ENCODE measurements at regions not wholly inside any gene's neighbourhood (a gene's known extent, or its start where the extent isn't known, plus 50 kb on each side); places are given as distances from the start of the nearest gene placed in this dataset.

DNA sequence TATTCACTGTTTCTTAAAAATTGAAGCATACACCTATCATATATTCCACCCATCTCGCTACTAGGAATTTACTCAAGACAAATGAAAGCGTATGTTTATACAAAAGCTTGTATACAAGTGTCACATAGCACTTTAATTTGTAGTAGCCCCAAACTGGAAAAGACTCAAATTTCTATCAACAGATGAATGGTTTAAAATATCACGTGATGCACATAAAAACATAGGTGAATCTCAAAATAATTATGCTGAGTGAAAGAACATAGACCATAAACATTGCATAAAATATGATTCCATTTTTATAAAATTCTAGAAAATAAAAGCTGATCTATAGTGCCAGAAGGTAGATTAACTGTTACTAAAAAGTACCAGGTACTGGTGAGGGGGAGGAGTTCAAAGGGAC, 392.9 kb upstream of the LRATD1 start:
- no peak for DNase-seq

DNA sequence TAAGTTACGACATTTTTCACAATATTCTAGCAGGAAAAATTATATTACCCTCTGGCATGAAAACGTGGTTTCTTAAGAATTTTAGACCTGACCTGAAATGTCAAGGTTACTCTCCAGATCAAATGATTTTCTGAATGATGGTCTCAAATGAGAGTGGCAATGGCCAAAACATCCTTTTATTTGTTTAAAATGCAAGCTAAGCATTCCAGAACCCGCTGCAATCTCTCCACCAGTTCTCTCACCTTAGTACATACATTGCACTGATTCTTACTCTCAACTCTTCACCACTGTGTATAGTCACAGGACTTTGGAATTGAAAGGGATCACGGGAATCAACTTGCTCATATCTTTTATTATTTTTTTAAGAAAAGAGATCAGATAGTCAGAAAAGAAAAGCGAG, 391.6 kb upstream of the LRATD1 start:
- no peak for DNase-seq

DNA sequence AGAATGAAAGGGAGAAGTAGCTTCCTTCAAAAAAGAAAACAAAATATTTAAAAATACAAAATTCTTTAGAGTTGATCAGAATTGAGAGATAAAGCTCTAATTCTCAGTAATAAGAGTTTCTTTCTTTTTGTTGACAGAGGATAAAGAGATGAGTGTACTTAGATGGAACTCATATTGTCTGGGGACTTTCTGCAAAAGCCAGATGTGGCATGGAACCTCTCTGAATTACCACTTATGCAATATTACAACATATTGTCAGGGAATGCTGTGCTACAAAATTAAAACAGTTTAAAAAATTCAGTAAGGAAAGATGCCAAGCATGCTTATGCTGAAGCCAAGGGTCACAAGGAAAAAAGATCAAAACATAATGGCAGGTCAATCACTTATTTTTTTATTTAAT, 386.6 kb upstream of the LRATD1 start:
- no peak for DNase-seq

DNA sequence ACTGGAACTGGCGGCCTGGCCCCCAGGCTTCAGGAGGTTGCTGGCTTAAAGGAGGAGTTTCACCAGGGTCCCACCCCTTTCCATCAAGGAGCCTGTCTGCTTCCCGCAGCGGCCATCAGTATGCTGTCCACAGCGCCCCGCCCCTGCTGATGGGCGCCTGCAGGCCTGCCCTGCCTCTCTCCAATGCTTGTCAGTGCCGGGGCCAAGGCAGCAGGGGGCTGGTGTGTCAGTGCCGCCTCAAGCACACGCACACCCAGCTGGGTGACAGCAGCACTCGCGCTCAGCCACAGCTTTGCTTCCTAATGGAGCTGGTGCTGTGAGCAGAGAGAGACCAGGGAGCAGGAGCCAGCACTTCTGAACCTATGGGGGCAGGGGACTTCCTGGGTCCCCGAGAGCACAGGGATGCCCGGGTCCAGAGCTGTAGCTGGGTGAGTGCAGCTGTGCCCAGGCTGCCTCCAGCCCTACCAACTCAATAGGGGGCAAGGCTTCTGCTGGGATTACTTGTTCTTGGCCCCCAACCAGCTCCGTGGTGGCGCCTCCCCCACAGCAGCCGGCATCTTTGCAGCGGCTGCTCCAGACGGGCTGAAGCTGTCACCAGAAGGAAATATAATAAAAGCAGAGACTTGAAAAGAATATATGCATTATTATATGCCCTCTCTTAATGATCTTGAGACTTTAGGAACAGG, 377.2 kb upstream of the LRATD1 start:
- no peak for DNase-seq

DNA sequence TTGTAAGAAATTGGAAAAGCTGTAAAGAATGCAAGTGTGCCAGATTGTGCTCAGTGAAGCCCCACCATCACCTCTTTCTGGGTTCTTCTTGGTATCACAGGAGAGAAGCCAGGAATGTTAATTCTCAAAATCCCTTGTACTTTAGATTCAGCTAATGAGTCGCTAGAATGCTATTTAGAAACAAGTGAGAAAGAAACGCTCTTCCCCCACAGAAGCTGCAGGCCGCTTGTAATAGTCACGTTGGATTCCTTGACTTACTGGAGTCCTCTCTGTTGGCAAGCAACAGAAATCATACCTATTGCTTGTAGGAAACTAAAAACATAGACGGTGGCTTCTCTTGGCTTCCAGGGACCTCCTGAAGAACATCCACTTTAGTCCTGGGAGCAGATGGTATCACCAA, 375.6 kb upstream of the LRATD1 start:
- DNase-seq = no peak

DNA sequence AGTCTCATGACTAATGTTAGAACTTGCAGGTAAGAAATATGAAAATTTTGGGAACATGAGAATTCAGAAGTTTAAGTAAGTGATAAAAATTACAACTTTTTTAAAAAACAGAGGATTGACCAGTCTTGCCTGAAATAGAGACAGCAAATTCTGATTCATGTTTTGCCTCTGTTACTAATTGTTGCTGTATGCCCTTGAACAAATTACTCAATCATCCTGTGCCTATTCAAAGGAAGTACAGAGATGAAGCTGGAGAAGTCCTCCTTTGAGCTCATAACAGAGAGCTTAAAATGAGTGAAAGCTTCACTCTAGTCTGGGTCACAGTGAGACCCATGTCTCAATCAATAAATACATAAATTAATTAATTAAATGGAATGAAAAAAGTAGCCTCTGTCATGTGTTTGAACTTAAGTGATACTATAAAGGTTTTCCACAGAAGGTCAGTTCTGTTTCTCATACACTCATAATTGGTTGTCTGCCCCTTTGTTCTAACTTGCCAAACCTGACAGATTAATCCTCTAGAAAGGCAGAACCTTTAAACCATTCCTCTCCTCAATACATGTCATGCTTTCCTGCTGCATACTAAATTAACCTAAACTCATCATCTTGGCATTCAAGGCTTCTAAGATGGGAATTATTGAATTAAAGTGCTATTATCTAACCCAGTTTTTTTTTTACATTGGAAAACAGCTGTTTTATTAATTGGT, 374.6 kb upstream of the LRATD1 start:
- DNase-seq = no peak

DNA sequence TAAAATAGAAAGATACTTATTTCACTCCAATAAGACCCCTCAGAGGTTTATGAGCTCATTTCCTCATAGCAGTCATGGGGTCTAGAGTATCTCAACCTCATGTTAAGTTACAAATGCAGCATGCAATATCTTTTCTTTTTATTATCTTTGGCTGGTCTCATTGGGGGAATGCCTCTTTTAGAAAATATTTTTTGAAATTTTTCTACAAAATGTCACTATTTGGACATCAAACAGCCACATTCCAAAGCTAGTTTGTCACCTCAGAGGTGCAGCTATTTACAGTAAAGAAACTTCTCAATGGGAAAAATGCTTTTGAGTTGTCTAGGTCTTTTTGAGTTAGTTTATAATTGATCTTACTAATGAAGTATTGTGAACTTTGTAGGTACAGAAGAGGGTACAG, 370.7 kb upstream of the LRATD1 start:
- no peak for DNase-seq

DNA sequence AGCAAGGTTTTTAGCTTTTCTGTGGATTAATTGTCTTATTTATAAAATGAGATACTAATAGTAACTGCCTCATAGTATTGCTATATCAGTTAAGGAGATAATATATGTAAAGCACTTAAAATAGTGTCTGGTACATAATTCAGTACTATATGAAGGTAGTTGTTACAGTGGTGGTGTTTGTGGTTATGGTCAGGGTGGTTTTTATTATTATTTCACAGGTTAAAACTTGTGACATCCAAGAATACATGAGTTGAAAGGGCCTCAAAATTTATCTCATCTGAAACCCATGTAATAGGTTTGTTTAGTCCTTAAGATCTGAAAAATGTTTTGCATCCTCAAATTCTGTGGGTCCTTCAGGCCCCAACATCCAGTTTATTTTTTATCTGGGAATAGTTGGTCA, 369.5 kb upstream of the LRATD1 start:
- no peak for DNase-seq

DNA sequence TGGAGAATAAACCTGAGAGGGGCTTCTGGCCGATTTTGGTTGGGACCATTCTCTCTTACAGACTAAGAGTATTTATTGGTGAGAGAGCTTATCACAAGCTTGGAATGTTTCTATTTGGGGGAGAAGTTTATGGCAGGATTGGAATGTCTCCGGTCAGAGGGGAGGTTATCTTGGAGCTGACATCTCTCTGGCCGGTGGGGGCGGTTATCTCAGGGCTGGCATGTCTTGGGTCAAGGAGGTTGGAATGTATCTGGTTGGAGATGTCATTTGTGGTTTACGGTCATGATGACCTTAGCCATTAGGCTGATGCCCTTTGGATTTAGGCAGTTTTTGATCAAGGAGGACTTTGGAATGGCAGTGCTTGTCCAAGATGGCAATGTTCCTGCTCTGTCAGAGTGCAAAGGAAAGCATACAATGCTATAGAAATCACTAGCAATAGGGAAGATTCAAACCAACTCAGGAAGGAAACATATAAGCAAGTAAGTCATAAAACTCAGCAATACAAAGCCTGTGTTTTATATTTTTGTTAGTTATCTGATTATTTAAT, 362.4 kb upstream of the LRATD1 start:
- no peak for DNase-seq

DNA sequence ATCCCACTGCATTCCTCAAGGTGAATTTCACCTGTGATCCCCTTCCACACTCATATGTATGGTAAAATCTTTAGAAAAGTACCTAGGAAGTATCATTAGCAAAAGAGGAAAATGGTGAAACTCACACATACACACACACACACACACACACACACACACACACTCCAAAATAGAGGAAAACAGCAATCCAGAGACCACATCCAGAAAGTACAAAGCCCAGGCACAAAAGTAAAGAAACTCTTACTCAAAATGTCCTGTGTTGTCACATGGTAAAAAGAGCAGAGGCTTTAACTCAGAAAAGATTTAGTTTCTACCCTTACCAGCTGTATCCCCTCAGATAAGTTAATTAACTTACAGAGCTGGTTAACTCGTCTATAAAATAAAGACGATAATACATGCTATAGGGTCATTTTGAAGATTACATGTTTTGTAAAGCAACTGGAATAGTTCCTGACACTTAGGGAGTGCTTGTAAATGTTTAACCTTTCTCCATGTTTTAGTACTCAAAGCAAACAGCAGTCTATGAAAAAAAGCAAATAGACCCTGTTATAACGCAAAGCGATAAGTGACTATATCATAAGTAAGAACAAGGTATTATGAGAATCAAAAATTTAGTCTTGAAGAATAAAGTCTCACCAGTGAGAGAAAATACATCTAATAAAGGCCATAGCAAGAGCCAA, 360.0 kb upstream of the LRATD1 start:
- no peak for DNase-seq

DNA sequence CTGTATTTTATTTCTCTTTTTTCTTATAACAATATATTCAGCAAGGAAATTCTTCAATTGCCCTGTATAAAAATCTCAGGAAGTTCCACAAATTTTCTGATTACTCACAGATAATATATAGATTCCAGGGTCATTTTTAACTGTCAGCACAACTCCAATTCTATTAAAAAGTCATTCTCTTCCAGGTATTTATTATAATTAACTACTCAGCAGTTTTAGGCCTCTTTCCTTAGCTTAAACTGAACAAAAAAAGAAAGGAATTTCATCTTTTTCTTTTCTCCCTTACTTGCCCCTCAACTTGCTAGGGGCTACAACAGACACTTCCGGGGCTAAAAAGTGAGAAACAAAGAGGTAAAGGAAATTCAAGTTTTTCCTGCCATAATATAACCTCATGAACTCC, 358.9 kb upstream of the LRATD1 start:
- no peak for DNase-seq

DNA sequence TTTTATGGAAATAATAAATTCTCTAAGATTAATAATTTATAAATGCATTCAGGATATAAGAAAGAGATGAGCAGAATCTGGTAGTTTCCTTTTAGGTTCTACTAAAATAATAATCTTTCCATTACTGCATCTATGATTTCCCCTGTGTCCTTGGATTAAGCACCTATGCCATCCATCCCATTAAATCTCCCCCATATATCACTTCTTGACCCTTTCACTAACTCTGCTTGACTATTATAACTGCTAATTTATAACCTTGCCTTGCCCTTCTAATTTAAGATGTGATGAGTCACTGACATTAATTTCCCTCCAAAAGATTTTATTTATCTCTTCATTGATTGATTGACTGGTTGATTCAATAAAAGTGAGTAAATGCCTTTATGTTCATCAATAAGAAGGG, 348.3 kb upstream of the LRATD1 start:
- no peak for DNase-seq

DNA sequence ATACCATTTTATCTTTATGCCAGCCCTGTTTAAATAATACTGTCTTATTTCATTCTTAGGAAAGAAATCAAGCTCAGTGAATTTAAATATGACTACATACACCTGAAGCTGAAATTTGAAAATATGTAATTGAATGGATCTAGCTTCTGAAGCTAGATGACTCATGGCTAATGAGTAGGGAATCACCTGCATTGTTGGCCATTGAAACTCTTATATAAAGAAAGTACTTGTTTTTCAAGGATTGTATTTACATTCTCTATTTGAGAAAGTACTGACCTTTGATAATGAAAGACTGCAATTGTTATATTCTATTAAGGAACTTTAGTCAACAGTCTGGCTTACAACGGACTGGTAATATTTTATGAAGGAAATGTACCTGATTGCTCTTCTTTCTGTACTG, 346.7 kb upstream of the LRATD1 start:
- DNase-seq = no peak

DNA sequence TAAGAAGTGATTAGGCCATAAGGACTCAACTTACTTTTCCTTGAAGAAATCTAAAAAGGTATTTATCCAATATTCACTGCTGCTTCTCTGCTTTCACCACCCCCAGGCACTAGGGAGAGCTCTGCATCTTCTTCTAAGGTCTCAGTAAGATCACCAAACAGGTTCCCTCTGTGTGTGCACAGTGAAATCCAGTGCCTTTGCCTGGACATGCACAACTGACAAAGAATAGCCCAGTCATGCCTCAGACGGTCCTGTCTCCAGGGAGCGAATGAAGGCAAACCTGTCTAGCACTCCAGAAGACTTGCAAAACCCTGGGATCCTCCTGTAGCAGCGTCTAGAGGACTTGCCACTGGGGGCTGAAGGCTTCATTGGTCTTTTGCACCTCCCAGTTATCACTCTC, 344.5 kb upstream of the LRATD1 start:
- no peak for DNase-seq

DNA sequence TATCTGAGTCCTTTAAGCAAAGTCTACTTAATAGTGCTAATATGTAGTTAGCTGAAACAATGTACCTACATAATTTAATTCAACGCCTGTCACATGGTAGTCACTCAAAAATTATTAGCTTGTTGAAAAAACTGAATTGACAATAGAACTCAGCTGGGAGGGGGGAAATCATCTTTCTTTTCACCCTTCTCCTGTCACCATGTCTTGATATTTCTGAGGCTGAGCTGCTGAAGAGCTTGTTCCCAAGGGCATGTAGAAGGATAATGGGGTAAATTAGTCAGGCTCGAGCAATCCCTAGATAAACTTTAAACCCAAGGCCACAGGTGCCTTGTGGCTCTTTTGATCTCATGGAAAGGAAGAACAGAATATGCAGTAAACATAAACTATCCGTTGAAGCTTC, 339.6 kb upstream of the LRATD1 start:
- no peak for DNase-seq

DNA sequence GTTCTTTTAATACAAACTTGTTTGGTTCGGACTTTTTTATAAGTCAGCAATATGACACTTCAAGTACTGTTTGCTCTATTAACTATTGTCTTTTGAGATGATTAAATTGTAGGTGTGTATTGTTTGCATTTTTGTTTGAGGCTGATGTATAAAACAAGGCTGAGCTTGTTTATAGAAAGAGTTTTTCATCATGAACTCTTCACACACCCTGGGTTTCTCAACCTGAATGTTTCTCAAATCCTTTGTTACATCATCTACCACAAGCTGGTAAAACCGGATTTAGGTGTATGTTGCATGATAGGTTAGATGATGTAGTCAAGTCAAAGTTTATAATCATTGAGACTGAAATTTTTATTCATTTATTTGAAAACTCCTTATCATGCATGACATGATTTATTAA, 335.2 kb upstream of the LRATD1 start:
- DNase-seq = no peak

DNA sequence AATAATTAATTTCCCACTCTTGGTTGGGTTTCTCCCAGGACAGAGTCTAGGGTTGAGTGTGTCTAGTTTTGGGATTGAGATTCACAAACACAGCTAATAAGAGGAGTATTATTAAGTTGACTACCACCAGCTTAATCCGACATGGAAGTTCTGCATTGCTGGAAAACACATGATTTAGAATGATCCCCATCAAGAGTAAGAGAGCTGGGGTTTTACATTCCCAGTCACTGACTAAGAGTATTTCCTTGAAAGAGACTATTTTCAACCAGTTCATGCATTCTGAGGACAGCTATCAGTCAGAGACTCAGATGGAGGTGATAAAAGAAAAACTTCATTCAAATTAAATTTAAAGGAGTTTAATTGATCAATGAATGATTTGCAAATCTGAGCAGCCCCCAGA, 334.6 kb upstream of the LRATD1 start:
- no peak for DNase-seq

DNA sequence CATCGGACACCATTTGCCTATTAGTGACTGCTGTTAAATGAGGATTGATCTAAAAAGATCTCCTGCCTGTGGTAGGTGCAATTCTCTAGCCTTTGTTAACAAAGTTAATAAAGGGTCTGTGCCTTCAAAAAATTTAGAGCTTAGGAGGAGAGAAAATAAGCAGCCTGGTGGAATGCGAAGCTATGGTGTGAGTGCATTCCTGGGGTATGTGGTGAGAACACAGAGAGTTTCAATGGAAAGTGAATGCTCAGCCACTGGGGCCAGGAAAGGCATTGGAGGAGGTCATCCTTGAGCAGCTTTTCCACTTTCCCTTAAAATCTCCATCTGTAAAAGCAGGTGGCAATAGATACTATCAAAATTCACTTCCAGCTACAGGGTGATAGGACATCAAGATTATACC, 331.2 kb upstream of the LRATD1 start:
- DNase-seq = no peak

DNA sequence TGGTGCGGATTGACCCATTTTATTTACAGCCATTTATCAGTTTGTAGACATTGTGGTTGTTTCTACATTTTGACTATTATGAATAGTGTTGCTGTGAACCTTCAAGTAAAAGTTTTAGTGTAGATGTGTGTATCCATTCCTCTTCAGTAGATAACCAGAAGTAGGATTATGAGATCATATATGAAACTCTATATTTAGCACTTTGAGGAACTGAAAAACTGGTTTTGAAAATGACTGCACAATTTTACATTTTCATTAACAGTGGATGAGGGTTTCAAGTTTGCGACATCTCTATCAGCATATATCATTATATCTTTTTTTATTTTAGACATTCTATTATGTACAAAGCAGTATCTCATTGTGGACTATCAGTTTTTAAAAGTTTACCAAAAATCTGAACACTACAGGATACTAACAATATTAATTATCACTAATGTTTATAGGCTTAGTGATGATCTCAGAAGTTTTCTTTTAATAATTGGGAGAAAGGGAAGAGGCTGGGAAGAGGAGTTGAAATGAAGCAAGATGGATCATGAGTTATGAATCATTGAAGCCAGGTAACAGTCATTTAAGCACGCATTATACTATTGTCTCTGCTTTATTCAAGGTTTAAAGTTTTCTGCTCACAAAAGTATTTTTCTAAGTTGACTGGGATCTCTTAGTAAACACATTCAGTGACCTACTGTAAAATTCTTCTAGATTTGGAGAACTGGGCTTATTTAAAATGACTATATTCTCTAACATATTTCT, 329.0 kb upstream of the LRATD1 start:
- no peak for DNase-seq

DNA sequence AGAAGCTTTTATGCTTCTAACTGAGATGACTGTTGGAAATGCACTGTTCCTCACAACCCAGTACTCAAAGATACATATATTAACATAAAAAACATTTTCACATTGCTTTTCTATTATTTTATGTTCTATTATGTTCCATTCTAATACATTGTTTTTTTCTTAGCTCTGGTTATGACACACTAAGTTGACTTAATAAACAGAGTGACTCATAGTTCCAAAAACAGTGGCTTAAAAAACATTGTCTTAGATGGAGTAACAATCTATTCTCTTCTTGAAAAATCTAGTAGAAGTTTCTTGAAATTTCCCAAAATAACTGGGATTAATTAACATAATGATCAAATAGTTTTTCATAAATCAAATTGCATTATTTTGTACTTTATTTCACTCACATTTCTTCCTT, 328.2 kb upstream of the LRATD1 start:
- DNase-seq = no peak

DNA sequence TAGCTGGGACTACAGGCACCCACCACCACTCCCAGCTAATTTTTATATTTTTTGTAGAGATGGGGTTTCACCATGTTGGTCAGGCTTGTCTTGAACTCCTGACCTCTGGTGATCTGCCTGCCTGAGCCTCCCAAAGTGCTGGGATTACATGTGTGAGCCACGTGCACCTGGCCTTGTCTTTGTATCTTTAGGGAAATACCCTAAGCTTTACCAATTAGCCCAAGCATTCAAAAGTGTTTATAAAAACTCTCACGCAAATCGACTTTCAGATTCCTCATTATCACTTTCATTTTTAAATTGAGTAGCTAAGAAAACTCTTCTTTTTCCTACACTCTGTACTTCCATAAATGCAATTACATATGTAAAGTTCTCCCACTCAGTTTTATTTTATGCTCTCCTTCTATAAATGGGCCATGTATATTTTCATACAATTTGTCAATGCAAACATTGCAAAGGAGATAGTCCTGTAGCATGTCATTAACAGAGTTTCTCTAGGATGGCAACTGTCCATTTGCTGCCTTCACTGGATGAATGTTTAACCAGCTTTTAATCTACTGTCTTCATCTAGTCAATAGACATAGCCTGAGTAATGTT, 326.2 kb upstream of the LRATD1 start:
- DNase-seq = no peak

DNA sequence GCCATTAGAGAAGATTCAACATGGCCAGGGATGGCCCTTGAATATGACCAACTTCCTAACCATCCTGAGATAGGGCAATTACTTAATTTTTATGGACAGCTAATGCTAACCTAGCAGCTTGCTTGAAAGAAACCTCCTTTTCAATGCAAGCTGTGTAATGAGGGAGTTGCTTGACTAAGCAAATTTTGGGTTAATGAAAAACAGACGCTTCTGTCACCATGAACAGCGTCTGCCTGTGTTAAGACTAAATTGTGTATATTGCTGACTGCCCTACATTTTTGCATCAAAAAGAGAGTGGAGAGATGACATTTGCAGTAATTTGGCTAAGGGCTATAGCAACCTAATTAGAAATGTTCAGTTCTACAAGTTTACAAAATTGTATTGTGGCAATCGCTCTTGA, 319.2 kb upstream of the LRATD1 start:
- DNase-seq = no peak

DNA sequence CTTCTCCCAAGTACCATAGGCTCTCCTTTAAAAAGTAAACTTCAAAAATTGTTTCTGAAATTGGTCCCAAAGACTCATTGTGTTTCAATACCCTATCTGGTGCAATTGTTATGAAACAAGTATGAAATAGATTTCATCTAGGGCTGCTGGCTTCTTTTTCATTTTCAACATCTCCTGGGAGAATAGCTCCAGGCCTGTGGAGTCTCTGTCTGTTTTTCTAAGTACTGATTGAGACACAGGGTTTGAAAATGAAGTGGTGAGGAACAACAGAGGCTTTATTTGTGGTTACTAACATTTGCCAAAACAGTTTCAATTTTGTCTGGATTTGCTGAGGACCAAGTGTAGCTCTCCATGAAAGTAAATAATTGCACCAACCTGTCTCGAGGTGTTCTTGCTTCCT, 315.9 kb upstream of the LRATD1 start:
- DNase-seq = no peak
